ENCODE measurements at regions not wholly inside any gene's neighbourhood (a gene's known extent, or its start where the extent isn't known, plus 50 kb on each side); places are given as distances from the start of the nearest gene placed in this dataset.
A peak's percentile ranks its signal among the peaks of the same experiment; 100 is the strongest.

GRCh38 chr7:18081617-18082016 is 54.0 kb upstream of the PRPS1L1 start:
- no peak overlapping the region for H3K27ac ChIP-seq
- no peak overlapping the region for H3K4me3 ChIP-seq
- DNase-seq: no peak
- H3K4me1 ChIP-seq: peaks cover 0 to 8% (median 0%) of the 10 kb centered on the region in 4 donors
- no peaks in the 10 kb centered on the region for H3K9me3 ChIP-seq
- TF ChIP-seq CTCF (IDR thresholded peaks at IDR 0.05) (no peak), POLR2A (IDR thresholded peaks at IDR 0.05) (no peak)
- H3K27me3 ChIP-seq: no peaks in the 10 kb centered on the region
- H3K36me3 ChIP-seq: no peaks in the 10 kb centered on the region

- H3K36me3 ChIP-seq: no peaks in the 10 kb centered on the region
- no peak overlapping the region for H3K27ac ChIP-seq
- peaks cover 0 to 8% (median 0%) of the 10 kb centered on the region in 4 donors for H3K4me1 ChIP-seq
- H3K27me3 ChIP-seq: no peaks in the 10 kb centered on the region
- no peak overlapping the region for H3K4me3 ChIP-seq
- TF ChIP-seq CTCF (IDR thresholded peaks at IDR 0.05) (no peak), POLR2A (IDR thresholded peaks at IDR 0.05) (no peak)
- no peaks in the 10 kb centered on the region for H3K9me3 ChIP-seq
- no peak for DNase-seq
Observed at GRCh38 chr7:18082169-18082568, 54.5 kb upstream of the PRPS1L1 start.

- H3K4me1 ChIP-seq: peaks cover 0 to 8% (median 0%) of the 10 kb centered on the region in 4 donors
- no peaks in the 10 kb centered on the region for H3K27me3 ChIP-seq
- H3K27ac ChIP-seq: no peak overlapping the region
- H3K36me3 ChIP-seq: no peaks in the 10 kb centered on the region
- H3K4me3 ChIP-seq: peak overlapping the region; percentile 34 to 71 (median 57)
- TF ChIP-seq POLR2A (IDR thresholded peaks at IDR 0.05) (no peak), CTCF (IDR thresholded peaks at IDR 0.05) (no peak)
- no peaks in the 10 kb centered on the region for H3K9me3 ChIP-seq
- DNase-seq: no peak
Observed at GRCh38 chr7:18086165-18087025, 58.7 kb upstream of the PRPS1L1 start.

- H3K4me1 ChIP-seq: peaks cover 0 to 8% (median 0%) of the 10 kb centered on the region in 4 donors
- H3K27ac ChIP-seq: no peak overlapping the region
- H3K36me3 ChIP-seq: no peaks in the 10 kb centered on the region
- no peaks in the 10 kb centered on the region for H3K27me3 ChIP-seq
- DNase-seq: no peak
- H3K4me3 ChIP-seq: peak overlapping the region; percentile 34 to 71 (median 57)
- no peaks in the 10 kb centered on the region for H3K9me3 ChIP-seq
- no peak for TF ChIP-seq POLR2A (IDR thresholded peaks at IDR 0.05)
- no peak for TF ChIP-seq CTCF (IDR thresholded peaks at IDR 0.05)
Observed at GRCh38 chr7:18087026-18087686, 59.5 kb upstream of the PRPS1L1 start.

- Histone ChIP-seq H3K27ac (no peak overlapping the region), H3K27me3 (no peaks in the 10 kb centered on the region), H3K36me3 (no peaks in the 10 kb centered on the region), H3K4me3 (no peak overlapping the region), H3K4me1 (peaks cover 0 to 8% (median 0%) of the 10 kb centered on the region in 4 donors), H3K9me3 (no peaks in the 10 kb centered on the region)
- TF ChIP-seq POLR2A (IDR thresholded peaks at IDR 0.05): no peak
- no peak for TF ChIP-seq CTCF (IDR thresholded peaks at IDR 0.05)
- DNase-seq: no peak
Observed at GRCh38 chr7:18087687-18088078, 60.0 kb upstream of the PRPS1L1 start.

Data from Peyer's patch (tissue), 4 donors.